Liver (tissue), 8 donors: ENCODE measurements at regions not wholly inside any gene's neighbourhood (a gene's known extent, or its start where the extent isn't known, plus 50 kb on each side); places are given as distances from the start of the nearest gene placed in this dataset.

Experiments used
- DNase-seq: peaks from one replicate; pipeline ENCODE4 v3.0.0-alpha.2; 2017; ENCODE audit warnings: low spot score
- H3K27ac ChIP-seq, 2 donors: one replicate each; pipeline ENCODE4 v1.7.0; 2013; ENCODE audit warnings: inconsistent platforms in 2 of 2, low read length in 2 of 2, control low read depth in 1 of 2, low read depth in 1 of 2, mild to moderate bottlenecking in 1 of 2
- H3K27me3 ChIP-seq, 4 donors: one replicate each; pipeline versions ENCODE4 v1.6.1 to v1.7.0; 2013; ENCODE audit warnings: low read length in 3 of 4, inconsistent platforms in 1 of 4, mild to moderate bottlenecking in 1 of 4, moderate library complexity in 1 of 4; ENCODE audit not compliant: control insufficient read depth in 4 of 4, insufficient read depth in 4 of 4
- H3K36me3 ChIP-seq, 4 donors: one replicate each; pipeline versions ENCODE4 v1.6.1 to v1.7.0; 2013; ENCODE audit warnings: low read length in 3 of 4, mild to moderate bottlenecking in 3 of 4, low read depth in 1 of 4, moderate library complexity in 1 of 4; ENCODE audit not compliant: control insufficient read depth in 4 of 4, insufficient read depth in 3 of 4
- H3K4me1 ChIP-seq, 4 donors: one replicate each; pipeline versions ENCODE4 v1.6.1 to v1.7.0; 2013; ENCODE audit warnings: low read length in 3 of 4, mild to moderate bottlenecking in 3 of 4, moderate library complexity in 1 of 4; ENCODE audit not compliant: control insufficient read depth in 4 of 4, insufficient read depth in 4 of 4
- H3K4me3 ChIP-seq, 3 donors: one replicate each; pipeline versions ENCODE4 v1.6.1 to v1.7.0; 2013; ENCODE audit warnings: low read length in 3 of 3, control low read depth in 1 of 3, low read depth in 1 of 3, mild to moderate bottlenecking in 1 of 3
- H3K9ac ChIP-seq, 2 donors: one replicate each; pipeline ENCODE4 v1.7.0; 2013; ENCODE audit warnings: low read length in 2 of 2, mild to moderate bottlenecking in 2 of 2, moderate library complexity in 2 of 2, control low read depth in 1 of 2, low read depth in 1 of 2
- H3K9me3 ChIP-seq, 4 donors: one replicate each; pipeline versions ENCODE4 v1.6.1 to v1.7.0; 2013; ENCODE audit warnings: low read length in 3 of 4; ENCODE audit not compliant: control insufficient read depth in 4 of 4
- EGR1 ChIP-seq, 2 donors: IDR thresholded peaks; 2 replicates each; pipeline ENCODE4 v1.6.1; 2016 to 2018; ENCODE audit warnings: antibody characterized with exemption in 2 of 2, low read depth in 2 of 2
- FOXA1 ChIP-seq: IDR thresholded peaks from 2 replicates; pipeline ENCODE4 v1.6.1; 2016; ENCODE audit warnings: antibody characterized with exemption
- GABPA ChIP-seq, 2 donors: IDR thresholded peaks in 1 of 2; conservative IDR thresholded peaks in 1 of 2; 2 replicates each; pipeline ENCODE4 v1.6.1; 2016; ENCODE audit warnings: antibody characterized with exemption in 2 of 2, mild to moderate bottlenecking in 1 of 2, moderate library complexity in 1 of 2
- HNF4A ChIP-seq, 2 donors: conservative IDR thresholded peaks; 2 replicates each; pipeline ENCODE4 v1.6.1; 2016; ENCODE audit warnings: antibody characterized with exemption in 2 of 2, mild to moderate bottlenecking in 2 of 2
- HNF4G ChIP-seq: IDR thresholded peaks from 2 replicates; pipeline ENCODE4 v1.6.1; 2016; ENCODE audit warnings: antibody characterized with exemption
- JUND ChIP-seq, 2 donors: IDR thresholded peaks; 2 replicates each; pipeline ENCODE4 v1.6.1; 2016; ENCODE audit warnings: antibody characterized with exemption in 2 of 2
- RAD21 ChIP-seq, 2 donors: IDR thresholded peaks; 2 replicates each; pipeline ENCODE4 v1.6.1; 2016; ENCODE audit warnings: antibody characterized with exemption in 2 of 2, mild to moderate bottlenecking in 2 of 2
- RXRA ChIP-seq, 2 donors: IDR thresholded peaks; 2 replicates each; pipeline ENCODE4 v1.6.1; 2017 to 2018; ENCODE audit warnings: antibody characterized with exemption in 2 of 2, mild to moderate bottlenecking in 1 of 2
- TAF1 ChIP-seq: conservative IDR thresholded peaks from 2 replicates; pipeline ENCODE4 v1.6.1; 2016; ENCODE audit warnings: antibody characterized with exemption, mild to moderate bottlenecking
- YY1 ChIP-seq: IDR thresholded peaks from 2 replicates; pipeline ENCODE4 v1.6.1; 2016; ENCODE audit warnings: antibody characterized with exemption, mild to moderate bottlenecking
- WGBS: extraction: QIAGEN DNeasy Blood & Tissue Kit; methylation state at CpG from one replicate; pipeline ENCODE4 v1.1.7; 2013; 5-methylcytosine and 5-hydroxymethylcytosine counted together
- TF ChIP-seq, protein P1 (sequence below): IDR thresholded peaks from 2 replicates; pipeline ENCODE4 v1.6.1; 2016; ENCODE audit warnings: antibody characterized with exemption
- TF ChIP-seq, protein P2 (sequence below): IDR thresholded peaks from 2 replicates; pipeline ENCODE4 v1.6.1; 2016; ENCODE audit warnings: antibody characterized with exemption
- TF ChIP-seq, protein P3 (sequence below): fragments of 150-350 bp; IDR thresholded peaks from 2 replicates; pipeline ENCODE4 v1.5.1; 2017; ENCODE audit warnings: improper control_type of control experiment, low read depth, low read length; ENCODE audit not compliant: missing input control
- TF ChIP-seq, protein P4 (sequence below): IDR thresholded peaks from 2 replicates; pipeline ENCODE4 v1.6.1; 2016; ENCODE audit warnings: antibody characterized with exemption
- TF ChIP-seq, protein P5 (sequence below): IDR thresholded peaks from 2 replicates; pipeline ENCODE4 v1.6.1; 2016; ENCODE audit warnings: antibody characterized with exemption, mild to moderate bottlenecking
- donor health status: healthy.
- donor health status: healthy.
- donor health status: healthy.
- donor health status: healthy.
- donor health status: healthy.

DNA sequence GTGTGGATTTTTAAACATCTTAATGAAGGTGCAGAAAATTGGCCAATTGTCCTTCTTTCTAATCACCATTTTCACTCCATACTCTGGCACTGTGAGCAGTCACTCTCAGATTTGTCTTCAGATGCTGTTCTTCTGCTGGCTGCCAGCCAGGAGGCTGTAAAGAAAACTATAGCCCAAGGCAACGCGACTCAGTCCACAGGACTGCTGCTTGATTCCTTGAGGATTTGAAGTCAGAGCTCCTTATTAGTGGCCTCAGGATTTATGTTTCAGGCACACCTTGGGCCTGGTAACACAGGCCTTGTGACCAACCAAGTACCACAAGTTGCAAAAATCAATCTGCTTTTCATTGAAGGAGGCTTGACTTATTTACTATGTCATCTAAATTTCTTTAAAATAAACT lies 342.6 kb downstream of the GPM6A start:
- Histone ChIP-seq H3K4me3 (no peak overlapping the region), H3K27me3 (no peaks in the 10 kb centered on the region), H3K27ac (no peak overlapping the region), H3K9me3 (no peaks in the 10 kb centered on the region), H3K9ac (no peak overlapping the region), H3K4me1 (no peaks in the 10 kb centered on the region), H3K36me3 (no peaks in the 10 kb centered on the region)
- no peak for DNase-seq
- TF ChIP-seq TAF1 (no peak), HNF4G (no peak), RAD21 (IDR thresholded peaks at IDR 0.05) (no peak), GABPA (IDR thresholded peaks at IDR 0.05 in 1 of 2, conservative IDR thresholded peaks at IDR 0.05 in 1 of 2) (no peak), EGR1 (IDR thresholded peaks at IDR 0.05; ENCODE audit: low read depth in 2 of 2) (no peak), HNF4A (conservative IDR thresholded peaks at IDR 0.05) (no peak), JUND (IDR thresholded peaks at IDR 0.05) (no peak)
- TF ChIP-seq, protein P1, sequence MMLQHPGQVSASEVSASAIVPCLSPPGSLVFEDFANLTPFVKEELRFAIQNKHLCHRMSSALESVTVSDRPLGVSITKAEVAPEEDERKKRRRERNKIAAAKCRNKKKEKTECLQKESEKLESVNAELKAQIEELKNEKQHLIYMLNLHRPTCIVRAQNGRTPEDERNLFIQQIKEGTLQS: no peak
- TF ChIP-seq, protein P2, sequence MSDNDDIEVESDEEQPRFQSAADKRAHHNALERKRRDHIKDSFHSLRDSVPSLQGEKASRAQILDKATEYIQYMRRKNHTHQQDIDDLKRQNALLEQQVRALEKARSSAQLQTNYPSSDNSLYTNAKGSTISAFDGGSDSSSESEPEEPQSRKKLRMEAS: no peak
- TF ChIP-seq, protein P3, sequence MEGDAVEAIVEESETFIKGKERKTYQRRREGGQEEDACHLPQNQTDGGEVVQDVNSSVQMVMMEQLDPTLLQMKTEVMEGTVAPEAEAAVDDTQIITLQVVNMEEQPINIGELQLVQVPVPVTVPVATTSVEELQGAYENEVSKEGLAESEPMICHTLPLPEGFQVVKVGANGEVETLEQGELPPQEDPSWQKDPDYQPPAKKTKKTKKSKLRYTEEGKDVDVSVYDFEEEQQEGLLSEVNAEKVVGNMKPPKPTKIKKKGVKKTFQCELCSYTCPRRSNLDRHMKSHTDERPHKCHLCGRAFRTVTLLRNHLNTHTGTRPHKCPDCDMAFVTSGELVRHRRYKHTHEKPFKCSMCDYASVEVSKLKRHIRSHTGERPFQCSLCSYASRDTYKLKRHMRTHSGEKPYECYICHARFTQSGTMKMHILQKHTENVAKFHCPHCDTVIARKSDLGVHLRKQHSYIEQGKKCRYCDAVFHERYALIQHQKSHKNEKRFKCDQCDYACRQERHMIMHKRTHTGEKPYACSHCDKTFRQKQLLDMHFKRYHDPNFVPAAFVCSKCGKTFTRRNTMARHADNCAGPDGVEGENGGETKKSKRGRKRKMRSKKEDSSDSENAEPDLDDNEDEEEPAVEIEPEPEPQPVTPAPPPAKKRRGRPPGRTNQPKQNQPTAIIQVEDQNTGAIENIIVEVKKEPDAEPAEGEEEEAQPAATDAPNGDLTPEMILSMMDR: no peak
- TF ChIP-seq, protein P4, sequence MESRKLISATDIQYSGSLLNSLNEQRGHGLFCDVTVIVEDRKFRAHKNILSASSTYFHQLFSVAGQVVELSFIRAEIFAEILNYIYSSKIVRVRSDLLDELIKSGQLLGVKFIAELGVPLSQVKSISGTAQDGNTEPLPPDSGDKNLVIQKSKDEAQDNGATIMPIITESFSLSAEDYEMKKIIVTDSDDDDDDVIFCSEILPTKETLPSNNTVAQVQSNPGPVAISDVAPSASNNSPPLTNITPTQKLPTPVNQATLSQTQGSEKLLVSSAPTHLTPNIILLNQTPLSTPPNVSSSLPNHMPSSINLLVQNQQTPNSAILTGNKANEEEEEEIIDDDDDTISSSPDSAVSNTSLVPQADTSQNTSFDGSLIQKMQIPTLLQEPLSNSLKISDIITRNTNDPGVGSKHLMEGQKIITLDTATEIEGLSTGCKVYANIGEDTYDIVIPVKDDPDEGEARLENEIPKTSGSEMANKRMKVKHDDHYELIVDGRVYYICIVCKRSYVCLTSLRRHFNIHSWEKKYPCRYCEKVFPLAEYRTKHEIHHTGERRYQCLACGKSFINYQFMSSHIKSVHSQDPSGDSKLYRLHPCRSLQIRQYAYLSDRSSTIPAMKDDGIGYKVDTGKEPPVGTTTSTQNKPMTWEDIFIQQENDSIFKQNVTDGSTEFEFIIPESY: no peak
- TF ChIP-seq, protein P5, sequence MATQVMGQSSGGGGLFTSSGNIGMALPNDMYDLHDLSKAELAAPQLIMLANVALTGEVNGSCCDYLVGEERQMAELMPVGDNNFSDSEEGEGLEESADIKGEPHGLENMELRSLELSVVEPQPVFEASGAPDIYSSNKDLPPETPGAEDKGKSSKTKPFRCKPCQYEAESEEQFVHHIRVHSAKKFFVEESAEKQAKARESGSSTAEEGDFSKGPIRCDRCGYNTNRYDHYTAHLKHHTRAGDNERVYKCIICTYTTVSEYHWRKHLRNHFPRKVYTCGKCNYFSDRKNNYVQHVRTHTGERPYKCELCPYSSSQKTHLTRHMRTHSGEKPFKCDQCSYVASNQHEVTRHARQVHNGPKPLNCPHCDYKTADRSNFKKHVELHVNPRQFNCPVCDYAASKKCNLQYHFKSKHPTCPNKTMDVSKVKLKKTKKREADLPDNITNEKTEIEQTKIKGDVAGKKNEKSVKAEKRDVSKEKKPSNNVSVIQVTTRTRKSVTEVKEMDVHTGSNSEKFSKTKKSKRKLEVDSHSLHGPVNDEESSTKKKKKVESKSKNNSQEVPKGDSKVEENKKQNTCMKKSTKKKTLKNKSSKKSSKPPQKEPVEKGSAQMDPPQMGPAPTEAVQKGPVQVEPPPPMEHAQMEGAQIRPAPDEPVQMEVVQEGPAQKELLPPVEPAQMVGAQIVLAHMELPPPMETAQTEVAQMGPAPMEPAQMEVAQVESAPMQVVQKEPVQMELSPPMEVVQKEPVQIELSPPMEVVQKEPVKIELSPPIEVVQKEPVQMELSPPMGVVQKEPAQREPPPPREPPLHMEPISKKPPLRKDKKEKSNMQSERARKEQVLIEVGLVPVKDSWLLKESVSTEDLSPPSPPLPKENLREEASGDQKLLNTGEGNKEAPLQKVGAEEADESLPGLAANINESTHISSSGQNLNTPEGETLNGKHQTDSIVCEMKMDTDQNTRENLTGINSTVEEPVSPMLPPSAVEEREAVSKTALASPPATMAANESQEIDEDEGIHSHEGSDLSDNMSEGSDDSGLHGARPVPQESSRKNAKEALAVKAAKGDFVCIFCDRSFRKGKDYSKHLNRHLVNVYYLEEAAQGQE: no peak
- WGBS: 73% methylated on average over 2 of the region's 2 CpGs

DNA sequence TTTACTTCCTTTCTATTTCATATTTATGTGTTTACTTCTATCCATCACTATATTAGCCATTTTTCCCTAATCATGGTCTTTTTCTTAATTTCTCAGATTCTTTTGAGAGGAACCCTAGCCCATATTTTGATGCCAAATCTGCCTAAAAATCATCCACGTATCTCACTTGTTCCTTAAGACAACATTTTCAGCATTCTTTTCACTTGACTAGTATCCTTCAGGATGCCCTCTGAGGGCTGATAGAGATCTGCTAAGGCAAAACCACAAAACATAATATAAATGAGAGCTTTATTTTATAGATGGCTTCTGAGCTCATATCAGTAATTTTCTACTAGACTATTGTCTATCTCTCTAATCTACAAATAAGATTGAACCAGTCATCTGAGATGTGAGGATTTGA lies 341.9 kb downstream of the GPM6A start:
- no peaks in the 10 kb centered on the region for H3K27me3 ChIP-seq
- 44% methylated on average over 1 of the region's 1 CpG for WGBS
- no peak overlapping the region for H3K9ac ChIP-seq
- TF ChIP-seq YY1: no peak
- no peak for TF ChIP-seq RAD21 (IDR thresholded peaks at IDR 0.05)
- no peak for TF ChIP-seq EGR1 (IDR thresholded peaks at IDR 0.05; ENCODE audit: low read depth in 2 of 2)
- TF ChIP-seq TAF1: no peak
- TF ChIP-seq, protein P3: no peak
- no peak for TF ChIP-seq RXRA (IDR thresholded peaks at IDR 0.05)
- TF ChIP-seq HNF4A (conservative IDR thresholded peaks at IDR 0.05): no peak
- no peak for TF ChIP-seq FOXA1
- TF ChIP-seq HNF4G: no peak
- TF ChIP-seq JUND (IDR thresholded peaks at IDR 0.05): no peak
- TF ChIP-seq, protein P2: no peak
- TF ChIP-seq, protein P5: no peak
- H3K27ac ChIP-seq: no peak overlapping the region
- H3K9me3 ChIP-seq: no peaks in the 10 kb centered on the region
- H3K4me1 ChIP-seq: no peaks in the 10 kb centered on the region
- no peak overlapping the region for H3K4me3 ChIP-seq
- no peak for DNase-seq
- no peaks in the 10 kb centered on the region for H3K36me3 ChIP-seq
